NCI-H226 (cell line): ENCODE measurements at regions not wholly inside any gene's neighbourhood (a gene's known extent, or its start where the extent isn't known, plus 50 kb on each side); places are given as distances from the start of the nearest gene placed in this dataset.

Experiments used
- DNase-seq: peaks from one replicate; pipeline ENCODE4 v3.0.0-alpha.2; 2015

DNA sequence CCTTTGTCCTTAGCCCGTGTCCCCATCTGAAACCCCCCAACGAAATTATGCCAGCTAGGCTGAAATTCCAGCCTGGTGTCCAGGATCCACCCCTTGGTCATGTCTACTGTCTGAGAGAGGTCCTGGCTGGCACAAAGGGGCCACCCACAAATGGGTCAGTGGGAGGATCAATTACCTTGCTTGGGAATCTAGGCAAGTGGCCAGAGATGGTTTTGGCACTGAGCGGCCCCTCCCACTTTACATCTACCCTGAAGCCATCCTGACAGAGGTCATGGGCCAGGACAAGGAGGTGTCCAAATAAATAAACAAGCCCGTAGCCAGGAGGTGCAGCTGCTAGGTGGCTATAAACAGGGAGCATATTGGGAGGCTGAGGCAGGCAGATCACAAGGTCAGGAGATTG is 311.5 kb downstream of the MN1 start:
- no peak for DNase-seq

DNA sequence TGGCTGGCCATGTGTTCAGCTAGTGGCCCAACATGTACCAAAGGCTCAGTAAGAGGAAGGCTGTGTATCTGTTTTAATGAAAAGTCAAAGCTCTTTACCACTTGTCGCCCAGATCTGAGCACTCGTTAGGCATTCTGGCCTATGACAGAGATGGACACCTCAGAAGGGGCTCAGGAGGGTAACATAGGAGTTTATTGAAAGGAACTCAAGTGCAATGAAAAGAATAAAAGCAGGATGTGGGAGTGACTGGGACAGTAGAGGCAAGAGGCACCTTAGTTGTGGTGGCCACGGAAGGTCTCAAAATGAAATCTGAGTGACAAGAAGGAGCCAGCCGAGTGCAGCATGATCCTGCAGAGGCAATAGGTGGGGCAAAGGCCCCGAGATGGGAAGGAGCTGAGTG is 309.7 kb downstream of the MN1 start:
- DNase-seq, result no peak

DNA sequence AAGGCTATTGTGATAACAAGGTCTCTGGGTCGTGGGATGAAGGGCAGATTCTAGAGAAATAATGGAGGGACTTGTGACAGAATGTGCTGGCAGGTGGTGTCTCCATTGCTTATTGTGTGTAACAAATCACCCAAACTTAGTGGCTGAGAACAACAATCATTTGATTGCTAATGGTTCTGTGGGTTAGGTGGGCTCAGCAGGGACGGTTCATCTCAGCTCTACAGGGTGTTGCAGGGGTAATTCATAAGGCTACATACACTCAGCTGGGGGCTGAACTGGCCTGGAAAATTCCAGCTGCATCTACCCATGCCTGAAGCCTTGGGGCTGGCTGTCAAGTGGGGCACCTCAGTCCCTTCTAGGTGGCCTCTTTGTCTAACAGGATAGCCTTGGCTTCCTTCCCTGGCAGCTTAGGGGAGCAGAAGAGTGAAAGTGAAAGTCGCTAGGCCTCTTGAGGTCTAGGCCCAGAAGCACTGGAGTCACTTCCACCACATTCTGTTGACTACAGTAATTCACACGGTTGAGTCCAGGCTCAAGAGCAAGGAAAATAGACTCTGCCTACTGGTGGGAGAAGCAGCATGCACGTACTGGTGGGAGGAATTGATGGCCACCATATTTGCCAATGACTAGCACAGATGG is 308.9 kb downstream of the MN1 start:
- no peak for DNase-seq

DNA sequence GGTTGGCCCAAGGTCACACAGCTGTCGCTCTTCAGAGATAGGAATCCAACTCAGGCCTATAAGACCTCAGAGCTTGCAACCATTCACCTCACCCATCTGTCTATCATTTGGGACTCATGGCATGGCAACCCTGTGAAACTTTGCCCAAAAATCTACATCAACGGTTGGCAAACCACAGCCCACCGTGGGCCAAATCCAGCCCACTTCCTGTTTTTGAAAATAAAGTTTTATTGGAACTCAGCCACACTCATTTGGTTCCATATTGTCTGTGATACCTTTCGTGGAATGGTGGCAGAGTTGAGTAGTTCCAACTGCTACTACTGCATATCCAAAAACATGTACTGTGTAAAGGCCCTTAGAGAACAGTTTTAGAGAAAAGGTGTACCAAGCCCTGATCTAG is 307.8 kb downstream of the MN1 start:
- no peak for DNase-seq

DNA sequence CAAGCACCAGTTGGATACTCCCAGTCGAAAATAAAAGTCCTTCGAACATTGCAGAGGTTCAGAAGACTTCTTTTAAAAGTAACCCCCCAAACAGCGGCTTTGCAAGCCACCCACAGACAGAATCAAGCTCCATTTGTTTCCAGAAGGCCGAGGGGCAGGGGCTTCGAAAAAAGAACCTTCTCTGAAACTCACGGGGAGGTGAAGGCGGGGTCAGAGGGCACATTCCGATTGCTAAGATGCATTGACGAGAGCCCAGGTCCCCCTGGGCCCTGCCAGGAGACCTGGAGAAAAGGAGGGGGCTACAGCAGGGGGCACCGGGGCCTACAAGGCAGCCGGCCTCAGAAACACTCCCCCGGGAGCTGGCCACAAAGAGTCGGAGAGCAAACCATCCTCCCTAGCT is 306.8 kb downstream of the MN1 start:
- DNase-seq, result no peak

DNA sequence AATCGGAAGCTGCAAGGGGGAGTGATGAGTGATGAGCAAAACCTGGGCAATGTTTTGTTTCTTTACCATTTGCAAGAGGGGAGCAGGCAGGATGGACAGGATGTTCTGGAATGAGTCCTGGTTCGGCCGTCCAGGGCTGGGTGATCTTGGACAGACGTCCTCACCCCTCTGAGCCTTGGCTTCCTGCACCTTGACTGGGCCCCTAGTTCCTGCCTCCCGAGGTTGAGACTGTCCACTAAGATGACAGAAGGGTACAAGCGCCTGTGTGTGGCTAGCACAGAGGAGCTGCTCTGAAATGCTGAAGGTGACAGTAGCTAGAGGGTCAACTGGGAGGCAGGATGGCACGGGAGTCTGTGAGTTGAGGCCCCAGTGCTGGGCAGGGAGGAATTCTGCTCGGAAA is 306.2 kb downstream of the MN1 start:
- DNase-seq, result no peak

DNA sequence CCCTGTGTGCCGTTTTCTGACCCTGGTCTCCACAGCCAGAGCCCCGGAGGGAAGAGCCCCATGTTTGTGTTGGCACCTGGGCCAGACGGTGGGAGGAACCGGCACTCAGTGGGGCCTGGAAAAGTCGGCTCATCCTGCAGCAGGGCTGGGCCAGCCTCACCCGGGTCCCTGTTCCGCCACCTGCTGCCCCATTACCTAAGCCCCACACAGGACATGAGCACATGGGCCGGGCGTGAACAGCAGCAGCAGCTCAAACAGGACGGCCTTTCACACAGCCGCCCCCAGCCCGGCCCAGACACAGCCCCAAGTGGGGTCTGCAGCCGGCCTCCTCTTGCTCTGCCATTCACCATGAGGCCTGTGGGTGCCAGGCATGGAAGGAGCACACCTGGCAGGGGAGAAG is 302.4 kb downstream of the MN1 start:
- DNase-seq, result no peak

DNA sequence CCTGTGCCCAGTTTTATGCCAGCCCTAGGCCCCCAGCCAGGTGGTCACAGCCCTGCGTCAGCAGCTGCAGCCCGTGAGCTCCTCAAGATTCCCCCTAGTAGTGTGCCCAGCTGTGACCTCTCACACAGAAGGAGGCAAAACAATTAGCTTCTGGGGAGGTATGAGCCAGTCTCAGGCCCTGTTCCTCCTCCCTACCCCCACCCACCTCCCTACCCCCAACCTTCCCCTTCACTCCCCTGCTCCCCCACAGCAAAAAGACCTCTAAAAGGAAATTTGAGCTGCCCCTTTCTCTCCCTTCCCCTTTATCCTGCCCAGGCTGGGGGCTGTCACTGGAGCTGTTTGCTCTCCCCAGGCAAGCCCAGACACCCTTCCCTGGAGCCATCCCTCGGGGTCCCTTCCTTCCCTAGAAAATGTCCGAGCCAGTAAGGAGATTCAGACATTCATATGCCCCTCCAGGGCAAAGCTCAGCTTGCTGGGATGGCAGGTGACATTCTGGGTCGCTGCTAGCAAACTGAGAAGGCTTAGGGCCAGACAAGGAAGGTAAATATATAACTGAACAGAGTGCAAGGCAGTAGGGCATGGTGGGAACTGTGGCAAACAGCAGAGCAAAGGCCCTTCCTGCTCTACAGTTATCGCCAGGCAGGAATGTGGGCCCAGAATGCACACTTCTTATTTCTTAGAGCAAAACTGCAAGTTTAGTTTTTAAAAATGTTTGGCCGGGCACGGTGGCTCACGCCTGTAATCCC is 300.2 kb downstream of the MN1 start:
- DNase-seq, result no peak

DNA sequence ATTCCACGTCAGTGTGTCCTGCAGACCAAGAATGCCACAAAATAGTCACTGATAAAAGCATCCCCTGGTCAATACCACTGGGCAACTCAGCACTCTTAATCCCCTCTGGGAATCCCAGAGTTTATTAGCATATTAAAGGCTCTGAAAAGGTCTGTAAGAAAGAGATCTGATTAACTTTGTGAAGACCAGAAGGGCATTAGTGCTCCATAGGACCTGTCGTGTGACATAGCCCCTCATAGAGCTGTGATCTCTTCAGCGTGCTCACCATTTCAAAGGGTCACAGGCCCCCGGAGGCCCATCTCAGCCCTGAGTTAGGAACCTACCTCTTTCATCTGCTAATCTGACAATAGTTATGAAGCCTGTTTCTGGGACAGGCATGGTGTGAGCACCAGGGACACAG is 299.2 kb downstream of the MN1 start:
- no peak for DNase-seq

DNA sequence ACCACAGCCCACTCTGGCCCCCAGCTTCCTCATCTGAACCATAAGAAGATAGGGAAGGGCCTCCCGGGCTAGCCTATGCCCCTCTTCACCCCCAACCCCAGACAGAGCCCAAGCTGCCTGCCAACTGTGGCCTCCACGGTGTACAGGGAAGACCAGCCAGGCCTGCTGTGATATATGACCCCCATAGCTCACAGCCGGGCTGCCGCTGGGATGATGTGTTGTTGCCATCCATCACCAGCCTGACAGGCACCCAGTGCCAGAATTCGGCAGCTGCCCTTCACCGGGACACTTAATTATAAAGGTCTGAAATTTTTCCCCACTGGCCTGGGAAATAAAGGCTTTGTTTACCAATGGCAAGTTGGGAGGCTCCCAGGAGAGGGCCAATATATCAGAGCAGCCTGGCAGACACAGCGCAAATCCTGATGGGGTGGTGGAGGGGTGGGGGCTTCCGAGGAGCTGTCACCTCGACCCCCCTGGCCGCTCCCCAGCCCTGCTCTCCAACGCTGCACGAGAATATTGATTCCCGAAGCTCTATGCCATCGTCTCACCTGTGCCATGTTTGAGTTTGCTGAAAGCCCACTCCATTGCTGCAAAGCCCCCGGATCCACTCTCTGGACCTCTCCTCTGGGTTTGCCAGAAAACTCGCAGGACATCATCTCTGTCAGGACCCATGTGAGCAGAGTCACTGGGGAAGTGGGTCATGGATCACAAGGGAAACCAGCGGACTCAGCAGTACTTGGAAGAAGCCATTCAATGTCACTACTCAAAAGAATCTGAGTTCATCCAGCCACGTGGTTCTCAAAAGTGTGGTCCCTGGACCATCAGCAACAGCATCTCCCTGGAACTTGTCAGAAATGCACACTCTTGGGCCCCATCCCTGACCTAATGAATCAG is 296.9 kb downstream of the MN1 start:
- DNase-seq, result no peak

DNA sequence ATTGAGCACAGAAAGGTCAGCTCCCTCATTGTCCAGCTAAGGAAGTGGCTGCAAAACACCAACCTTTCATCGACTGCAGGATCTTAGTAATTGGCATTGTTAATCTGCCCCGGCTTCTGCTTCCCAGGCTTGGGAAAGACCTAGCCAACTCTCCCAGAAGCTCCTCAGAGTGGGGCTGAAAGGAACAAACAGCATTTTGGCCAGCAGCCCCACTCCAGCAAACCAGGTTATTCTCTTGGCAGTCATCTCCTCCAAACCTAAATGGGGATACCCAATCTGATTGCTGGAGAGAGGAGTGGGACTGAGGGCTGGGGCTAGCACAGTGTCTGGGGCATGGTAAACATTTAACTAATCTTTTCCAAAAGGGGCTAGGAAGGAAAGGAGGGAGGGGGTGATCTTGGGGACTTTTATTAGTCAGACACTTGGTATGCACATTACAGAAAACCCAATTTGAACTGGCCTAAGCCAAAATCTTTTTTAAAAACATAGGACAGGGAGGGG is 294.4 kb downstream of the MN1 start:
- DNase-seq, result no peak

DNA sequence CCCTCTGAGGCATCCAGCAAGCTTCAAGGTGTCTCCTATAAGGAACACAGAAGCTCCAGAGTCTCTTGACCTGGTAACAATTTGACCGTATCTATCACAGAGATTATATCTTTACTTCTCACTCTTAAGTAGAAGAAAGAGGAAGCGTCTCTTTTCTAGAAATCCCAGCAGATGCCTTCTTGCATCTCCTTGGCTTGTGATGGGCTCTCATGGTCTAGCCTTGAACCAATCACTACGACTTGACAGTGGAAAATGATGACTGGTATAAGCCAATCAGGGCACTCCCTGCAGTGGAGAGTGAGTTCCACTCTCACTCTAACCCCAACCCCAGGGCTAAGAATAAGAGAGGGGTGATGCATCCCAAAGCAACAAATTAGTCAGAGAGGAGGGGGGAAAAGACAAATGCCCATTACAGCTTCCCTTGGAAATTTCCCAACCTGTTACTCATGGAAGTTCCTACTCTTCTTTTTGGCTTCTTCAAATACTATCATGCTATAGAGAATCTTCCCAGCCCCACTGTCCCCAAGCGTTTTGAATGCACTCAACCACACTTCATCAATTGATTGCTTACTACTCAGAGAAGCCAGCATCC is 293.5 kb downstream of the MN1 start:
- DNase-seq, result no peak

DNA sequence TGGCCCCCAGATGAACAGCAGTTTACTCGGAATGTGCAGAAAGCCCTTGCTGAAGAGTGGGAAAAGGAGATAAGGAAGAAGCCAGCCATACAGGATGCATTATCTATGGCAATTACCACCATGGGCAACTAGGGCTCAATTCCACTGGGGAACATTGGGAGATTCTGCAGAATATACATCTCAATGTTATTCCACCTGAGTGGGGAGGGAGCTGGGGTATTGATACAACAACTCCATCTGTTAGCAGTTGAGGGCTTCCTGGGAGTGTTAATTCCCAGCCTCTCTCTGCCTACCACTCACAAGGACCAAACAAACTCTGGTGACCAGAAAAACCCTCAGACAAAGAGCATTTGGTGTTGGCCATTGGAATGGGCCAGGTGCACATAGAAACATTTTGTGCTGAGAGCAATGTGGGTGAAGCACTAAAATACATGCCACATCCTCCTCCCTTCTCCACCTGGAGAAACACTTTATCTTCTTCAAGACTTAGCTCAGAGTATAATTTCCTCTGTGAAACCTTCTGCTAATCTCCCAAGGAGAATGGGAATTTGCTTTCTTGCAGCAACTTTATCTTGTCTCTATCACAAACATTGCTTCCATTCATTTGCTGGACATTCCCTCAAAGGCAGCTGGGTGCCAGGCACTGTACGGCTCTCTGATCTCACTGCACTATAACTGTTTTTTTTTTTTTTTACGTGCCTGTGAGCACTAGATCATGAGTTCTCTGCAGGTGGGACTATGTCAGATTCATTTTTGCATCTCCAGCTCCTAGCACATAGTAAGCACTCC is 292.2 kb downstream of the MN1 start:
- DNase-seq, result peak; percentile 57

DNA sequence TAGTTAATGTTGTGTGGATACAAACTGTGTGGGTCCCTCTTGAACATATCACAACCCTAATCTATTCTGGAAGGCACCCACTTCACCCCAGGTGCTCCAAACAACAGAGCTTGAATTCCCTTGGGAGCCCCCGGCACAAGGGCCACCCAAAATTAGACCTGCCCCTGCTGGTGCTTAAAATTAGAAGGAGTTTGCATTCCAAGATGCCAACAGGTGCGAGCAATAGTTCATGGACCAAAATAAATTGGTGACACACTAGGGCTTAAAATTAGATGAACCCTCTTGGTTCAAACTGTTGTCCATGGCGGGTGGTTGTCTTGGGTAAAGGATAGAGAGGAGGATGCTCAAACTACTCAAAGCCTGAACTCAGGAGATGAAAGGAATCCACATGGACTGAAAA is 291.5 kb downstream of the MN1 start:
- DNase-seq, result no peak

DNA sequence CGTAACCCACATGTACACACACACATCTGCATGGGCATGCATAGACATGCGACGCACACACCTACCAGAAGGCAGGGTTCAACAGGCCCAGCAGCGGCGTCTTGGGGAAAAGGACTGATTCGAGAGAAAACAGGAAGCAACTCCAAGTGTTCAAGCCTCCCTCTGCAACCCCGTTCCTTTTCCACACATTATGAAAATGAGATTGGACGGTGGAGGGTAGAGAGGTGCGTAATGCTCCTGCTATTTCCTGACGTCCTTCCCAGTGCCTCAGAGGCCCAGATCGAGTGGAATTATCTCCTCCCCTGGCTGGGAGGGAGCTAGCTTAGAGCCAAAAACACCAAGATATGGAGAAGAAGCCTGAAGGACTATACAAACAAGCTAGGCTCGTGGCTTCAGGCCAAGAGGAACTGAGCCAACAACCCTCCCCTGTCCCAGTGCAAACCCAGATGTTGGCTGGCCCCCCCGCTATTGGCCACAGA is 289.2 kb downstream of the MN1 start:
- DNase-seq, result peak; percentile 90

DNA sequence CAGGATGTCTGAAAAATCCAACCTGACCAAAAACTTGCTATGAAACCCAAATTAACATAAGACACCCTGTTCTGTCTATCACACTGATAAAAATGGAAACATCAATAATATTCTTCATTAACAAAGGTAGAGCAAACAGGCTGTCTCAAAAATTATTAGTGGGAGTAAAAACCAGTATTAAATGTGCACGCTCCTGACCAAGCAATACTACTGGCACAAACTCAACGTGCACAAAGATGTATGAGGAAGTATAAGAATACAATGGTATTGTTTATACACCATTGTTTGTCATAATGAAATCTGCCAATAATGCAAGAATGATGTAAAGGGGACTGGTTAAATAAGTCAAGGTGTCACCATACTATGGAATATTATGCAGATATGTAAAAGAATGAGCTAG is 288.5 kb downstream of the MN1 start:
- DNase-seq, result no peak

DNA sequence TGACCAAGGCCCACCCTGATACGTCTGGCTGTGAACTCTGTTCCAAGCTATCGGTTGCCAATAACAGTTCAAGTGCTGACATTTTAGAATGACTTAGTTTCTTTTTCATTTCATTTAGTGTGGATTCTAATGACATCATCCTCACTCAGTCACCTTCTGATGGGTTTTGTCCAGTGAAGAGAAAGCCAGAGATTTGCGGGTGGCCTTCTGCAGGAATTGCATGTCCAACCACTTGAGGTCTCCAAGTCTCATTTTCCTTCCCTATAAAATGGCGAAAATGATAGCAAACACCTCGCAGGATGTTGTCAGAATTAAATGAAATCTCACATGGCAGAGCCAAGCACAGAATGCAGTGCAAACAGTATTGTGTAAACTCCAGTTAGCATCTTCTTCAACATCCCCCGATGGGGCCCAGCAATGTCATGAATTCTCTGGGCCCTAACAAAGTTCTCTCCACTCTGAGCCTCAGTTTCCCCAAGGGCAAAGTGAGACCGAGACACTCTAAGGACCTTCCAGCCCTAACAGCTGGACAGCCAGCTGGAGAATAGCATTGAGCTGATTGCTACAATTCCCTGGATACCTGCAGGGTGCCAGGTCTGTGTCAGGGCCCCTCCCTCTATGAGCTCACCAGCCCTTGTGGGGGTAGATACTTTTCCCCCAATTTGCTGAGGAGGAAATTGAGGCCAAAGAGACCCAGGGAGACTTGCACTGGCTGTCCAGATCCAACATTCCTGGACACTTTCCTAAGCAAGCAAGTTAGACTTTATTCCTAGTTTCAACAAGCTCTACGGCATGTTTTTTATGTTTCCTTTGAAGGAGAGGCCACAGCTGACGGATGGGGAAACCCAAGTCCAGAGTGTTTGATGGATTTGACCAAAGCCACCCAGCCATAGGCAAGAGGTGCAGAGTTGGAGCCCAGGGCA is 286.7 kb downstream of the MN1 start:
- no peak for DNase-seq

DNA sequence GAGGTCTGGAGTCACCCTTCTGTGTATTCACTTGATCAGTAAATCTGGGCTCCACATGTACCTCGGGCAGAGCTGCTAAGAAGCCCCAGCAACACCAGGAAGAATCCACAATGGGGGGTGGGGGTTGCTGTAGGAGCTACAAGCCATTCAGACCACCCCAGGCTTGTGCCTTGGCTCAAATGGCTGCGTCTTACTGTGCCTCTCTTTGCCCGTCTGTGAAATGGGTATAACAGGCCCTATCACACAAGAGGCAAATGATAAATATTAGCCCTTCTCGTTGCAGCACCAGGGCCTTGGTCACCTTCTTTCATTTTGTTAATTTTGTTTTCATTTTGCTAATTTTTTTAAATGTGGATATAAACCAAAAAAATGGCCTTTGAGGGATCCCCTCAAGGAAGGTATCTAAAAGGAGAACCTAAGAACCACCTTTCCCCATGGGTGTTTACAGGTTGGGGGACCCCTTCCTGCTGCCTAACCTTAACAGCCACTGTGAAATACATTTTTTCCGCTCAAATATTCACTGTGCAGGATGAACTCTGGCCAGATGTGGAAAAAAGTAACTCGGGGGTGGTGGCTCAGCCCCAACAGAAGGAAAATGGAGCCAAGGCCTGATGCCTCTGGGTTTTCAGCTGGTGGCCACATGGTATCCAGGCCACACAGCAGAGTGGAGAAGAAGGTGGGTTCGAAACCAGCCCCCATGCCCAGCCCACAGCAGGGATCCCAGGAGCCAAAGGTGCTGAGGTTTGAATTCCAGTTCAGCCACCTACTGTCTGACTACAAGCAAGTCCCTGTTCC is 284.0 kb downstream of the MN1 start:
- no peak for DNase-seq

DNA sequence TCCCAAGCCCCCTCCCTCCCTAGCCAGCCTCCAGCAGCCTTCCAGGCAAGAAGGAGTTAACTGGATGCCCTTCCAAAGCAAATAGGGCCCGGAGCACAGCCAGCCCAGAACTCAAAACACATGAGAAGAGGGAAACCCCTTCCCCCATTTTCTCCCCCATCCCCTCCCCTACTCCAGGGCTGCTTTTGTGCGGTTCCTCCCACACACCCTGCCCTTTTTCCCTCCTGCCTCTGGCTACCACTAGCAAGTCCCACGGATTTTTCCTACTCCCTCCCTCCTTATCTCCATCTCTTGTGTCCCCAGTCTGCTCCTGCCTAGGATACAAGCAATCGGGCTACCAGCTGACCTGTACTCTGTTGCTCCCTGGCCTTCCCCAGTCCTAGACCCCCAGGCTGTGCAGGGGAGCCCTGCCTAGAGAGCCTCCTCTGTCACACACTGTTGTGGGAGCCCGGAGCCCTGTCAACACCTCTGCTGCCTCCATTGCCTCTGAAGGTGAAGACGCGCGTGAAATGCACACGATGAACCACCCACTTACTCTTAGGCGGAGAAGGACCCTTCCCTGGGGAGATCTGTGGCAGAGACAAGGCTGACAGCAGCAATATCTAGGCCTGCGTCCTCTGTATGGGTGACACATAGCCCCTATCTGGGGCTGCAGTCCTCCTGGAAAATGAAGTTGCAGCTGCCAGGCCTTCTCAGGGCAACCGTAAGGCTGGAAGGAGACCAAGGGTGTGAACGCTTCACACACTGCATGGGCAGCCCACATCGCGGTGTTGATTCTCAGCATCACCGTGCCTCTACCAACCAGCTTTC is 282.8 kb downstream of the MN1 start:
- no peak for DNase-seq
